Myocyte (in vitro differentiated cells): ENCODE measurements at regions not wholly inside any gene's neighbourhood (a gene's known extent, or its start where the extent isn't known, plus 50 kb on each side); places are given as distances from the start of the nearest gene placed in this dataset.
"Not testable (repeated sequence)": the region's sequence is repeated elsewhere in the genome, so short reads cannot be mapped to it uniquely, and the experiment has no call there.

Experiments used
- DNase-seq: peaks from one replicate; pipeline ENCODE4 v3.0.0-alpha.2; 2012; ENCODE audit warnings: low read depth

- no peak for DNase-seq
Measured at GRCh38 chr2:2512931-2513330, 181.9 kb upstream of the MYT1L start.

- DNase-seq: no peak
Measured at GRCh38 chr2:2507417-2507997, 176.4 kb upstream of the MYT1L start.

- no peak for DNase-seq
Measured at GRCh38 chr2:2506536-2506935, 175.5 kb upstream of the MYT1L start.

GRCh38 chr2:2505604-2506003 lies 174.5 kb upstream of the MYT1L start:
- DNase-seq: no peak

- no peak for DNase-seq
Measured at GRCh38 chr2:2503864-2504418, 172.9 kb upstream of the MYT1L start.

GRCh38 chr2:2502201-2502549 lies 171.1 kb upstream of the MYT1L start:
- no peak for DNase-seq

GRCh38 chr2:2501454-2502200 lies 170.6 kb upstream of the MYT1L start:
- no peak for DNase-seq

- DNase-seq: no peak
Measured at GRCh38 chr2:2495606-2496005, 164.5 kb upstream of the MYT1L start.

GRCh38 chr2:2493496-2493895 lies 162.4 kb upstream of the MYT1L start:
- no peak for DNase-seq

GRCh38 chr2:2492800-2493199 lies 161.7 kb upstream of the MYT1L start:
- no peak for DNase-seq

GRCh38 chr2:2491964-2492363 lies 160.9 kb upstream of the MYT1L start:
- DNase-seq: no peak

GRCh38 chr2:2484301-2484700 lies 153.2 kb upstream of the MYT1L start:
- no peak for DNase-seq

GRCh38 chr2:2482851-2483250 lies 151.8 kb upstream of the MYT1L start:
- DNase-seq: no peak

- DNase-seq: no peak
Measured at GRCh38 chr2:2472881-2473280, 141.8 kb upstream of the MYT1L start.

- no peak for DNase-seq
Measured at GRCh38 chr2:2472044-2472443, 141.0 kb upstream of the MYT1L start.

GRCh38 chr2:2466534-2466933 lies 135.5 kb upstream of the MYT1L start:
- DNase-seq: no peak

GRCh38 chr2:2464643-2465042 lies 133.6 kb upstream of the MYT1L start:
- no peak for DNase-seq

GRCh38 chr2:2464094-2464493 lies 133.0 kb upstream of the MYT1L start:
- DNase-seq: no peak

GRCh38 chr2:2456721-2457120 lies 125.6 kb upstream of the MYT1L start:
- DNase-seq: no peak

GRCh38 chr2:2455151-2455550 lies 124.1 kb upstream of the MYT1L start:
- no peak for DNase-seq

- DNase-seq: no peak
Measured at GRCh38 chr2:2452961-2453360, 121.9 kb upstream of the MYT1L start.

- not testable (repeated sequence) for DNase-seq
Measured at GRCh38 chr2:2451275-2451674, 120.2 kb upstream of the MYT1L start.

GRCh38 chr2:2448178-2448577 lies 117.1 kb upstream of the MYT1L start:
- DNase-seq: no peak
